ENCODE measurements at regions not wholly inside any gene's neighbourhood (a gene's known extent, or its start where the extent isn't known, plus 50 kb on each side); places are given as distances from the start of the nearest gene placed in this dataset.

GRCh38 chr5:60243713-60244112 is 350.2 kb upstream of the PDE4D start:
- DNase-seq: no peak

- peak; percentile 71 for DNase-seq
Measured at GRCh38 chr5:60232036-60232795, 338.7 kb upstream of the PDE4D start.

GRCh38 chr5:60230456-60230855 is 336.9 kb upstream of the PDE4D start:
- DNase-seq: peak; percentile 39

- DNase-seq: no peak
Measured at GRCh38 chr5:60229691-60230185, 336.2 kb upstream of the PDE4D start.

- DNase-seq: no peak
Measured at GRCh38 chr5:60228676-60229075, 335.1 kb upstream of the PDE4D start.

GRCh38 chr5:60226128-60226527 is 332.6 kb upstream of the PDE4D start:
- no peak for DNase-seq

- no peak for DNase-seq
Measured at GRCh38 chr5:60223342-60223741, 329.8 kb upstream of the PDE4D start.

- no peak for DNase-seq
Measured at GRCh38 chr5:60219921-60220320, 326.4 kb upstream of the PDE4D start.

GRCh38 chr5:60210810-60211209 is 317.3 kb upstream of the PDE4D start:
- DNase-seq: no peak

- no peak for DNase-seq
Measured at GRCh38 chr5:60209146-60209840, 315.8 kb upstream of the PDE4D start.

GRCh38 chr5:60208716-60209115 is 315.2 kb upstream of the PDE4D start:
- no peak for DNase-seq

GRCh38 chr5:60207040-60207439 is 313.5 kb upstream of the PDE4D start:
- peak; percentile 95 for DNase-seq

- DNase-seq: no peak
Measured at GRCh38 chr5:60206234-60206633, 312.7 kb upstream of the PDE4D start.

- no peak for DNase-seq
Measured at GRCh38 chr5:60205071-60205470, 311.5 kb upstream of the PDE4D start.

- peak; percentile 85 for DNase-seq
Measured at GRCh38 chr5:60196385-60197113, 303.0 kb upstream of the PDE4D start.

- no peak for DNase-seq
Measured at GRCh38 chr5:60195551-60195950, 302.0 kb upstream of the PDE4D start.

GRCh38 chr5:60195083-60195482 is 301.6 kb upstream of the PDE4D start:
- no peak for DNase-seq

- DNase-seq: no peak
Measured at GRCh38 chr5:60185231-60186099, 291.9 kb upstream of the PDE4D start.

GRCh38 chr5:60184606-60185005 is 291.1 kb upstream of the PDE4D start:
- no peak for DNase-seq

- DNase-seq: peak; percentile 4
Measured at GRCh38 chr5:60183881-60184280, 290.4 kb upstream of the PDE4D start.

- no peak for DNase-seq
Measured at GRCh38 chr5:60178101-60178500, 284.6 kb upstream of the PDE4D start.

- no peak for DNase-seq
Measured at GRCh38 chr5:60177596-60177995, 284.1 kb upstream of the PDE4D start.

- no peak for DNase-seq
Measured at GRCh38 chr5:60173667-60174066, 280.1 kb upstream of the PDE4D start.

Measured in MV-4-11 (cell line).